NCI-H82 treated with DMSO at 0.1 percent for 48 hours (cell line): ENCODE measurements at regions not wholly inside any gene's neighbourhood (a gene's known extent, or its start where the extent isn't known, plus 50 kb on each side); places are given as distances from the start of the nearest gene placed in this dataset.

Experiments
- DNase-seq: peaks from one replicate; lab custom pipeline; 2025; ENCODE audit not compliant: unreplicated experiment; lab: John Stamatoyannopoulos, UW

DNA sequence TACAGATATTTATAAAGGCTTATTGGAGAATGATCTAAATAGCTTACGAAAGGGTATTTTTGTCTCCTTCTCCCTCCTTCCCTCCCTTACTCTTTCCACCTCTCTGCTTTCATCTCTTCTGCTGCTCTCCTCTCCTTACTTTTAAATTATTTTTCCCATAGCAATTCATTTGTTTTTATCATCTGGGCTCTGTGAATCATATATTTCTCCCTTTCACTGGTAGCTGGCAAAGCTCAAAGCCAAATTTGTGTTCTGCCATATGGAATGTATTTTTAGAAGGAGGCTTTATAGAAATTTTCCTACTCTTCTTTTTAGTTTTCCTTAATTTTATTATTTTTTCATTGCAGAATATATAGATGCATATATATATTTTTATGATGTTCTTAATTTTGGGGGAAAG, 385.8 kb downstream of the C3orf38 start:
- DNase-seq, result no peak

DNA sequence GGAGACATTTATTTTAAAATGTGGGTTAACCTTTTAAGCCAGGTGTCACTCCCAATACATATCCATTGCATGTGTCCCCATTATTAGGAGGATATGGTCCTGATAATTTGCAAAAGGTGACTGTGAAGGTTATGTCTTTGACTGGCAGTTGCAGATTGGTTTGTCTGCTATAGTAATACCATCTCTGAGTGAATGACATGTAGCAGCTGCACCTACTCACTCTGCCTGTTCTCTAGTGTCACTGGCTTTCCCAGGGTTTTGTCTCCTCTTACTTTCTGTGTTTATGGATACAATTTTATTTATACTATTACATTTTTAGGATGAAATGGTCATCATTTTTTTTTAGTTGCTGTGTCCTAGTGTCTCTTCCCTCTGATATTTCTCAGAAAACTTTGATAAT, 393.2 kb downstream of the C3orf38 start:
- DNase-seq, result no peak

DNA sequence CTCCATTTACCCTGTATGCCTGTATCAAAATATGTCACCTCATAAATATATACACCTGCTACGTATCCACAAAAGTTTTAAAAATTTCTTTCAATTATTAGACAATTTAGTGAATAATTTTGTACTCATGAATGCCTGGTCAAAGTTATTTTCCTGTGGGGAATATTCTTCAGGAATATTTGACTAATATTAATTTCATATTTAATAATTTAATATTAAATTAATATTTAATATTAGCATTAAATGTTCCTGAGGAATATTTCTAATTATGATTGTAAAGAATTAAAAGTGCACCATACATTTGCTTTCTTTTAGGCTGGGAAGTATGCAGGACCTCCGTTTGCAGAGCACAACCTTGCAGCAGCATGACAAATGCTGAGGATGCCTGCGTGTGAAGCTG, 422.7 kb downstream of the C3orf38 start:
- no peak for DNase-seq

DNA sequence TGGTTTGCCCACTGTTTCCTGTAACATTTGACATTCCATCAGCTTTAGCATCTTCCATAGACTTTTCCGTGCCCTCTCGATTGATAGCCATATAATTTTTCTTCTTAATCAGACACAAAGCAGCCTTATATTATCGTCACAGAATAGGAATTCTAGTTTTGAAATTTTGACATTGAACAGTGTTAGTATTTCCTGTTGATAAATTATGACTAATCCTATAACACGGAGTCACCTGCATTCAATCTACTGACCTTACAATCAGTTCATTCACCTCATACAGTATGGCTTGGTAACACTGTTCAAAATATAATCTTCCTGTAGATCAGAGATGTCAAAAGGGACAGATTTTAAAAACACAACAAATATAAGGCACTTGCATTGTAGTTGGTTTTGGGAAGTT, 423.7 kb downstream of the C3orf38 start:
- DNase-seq, result no peak

DNA sequence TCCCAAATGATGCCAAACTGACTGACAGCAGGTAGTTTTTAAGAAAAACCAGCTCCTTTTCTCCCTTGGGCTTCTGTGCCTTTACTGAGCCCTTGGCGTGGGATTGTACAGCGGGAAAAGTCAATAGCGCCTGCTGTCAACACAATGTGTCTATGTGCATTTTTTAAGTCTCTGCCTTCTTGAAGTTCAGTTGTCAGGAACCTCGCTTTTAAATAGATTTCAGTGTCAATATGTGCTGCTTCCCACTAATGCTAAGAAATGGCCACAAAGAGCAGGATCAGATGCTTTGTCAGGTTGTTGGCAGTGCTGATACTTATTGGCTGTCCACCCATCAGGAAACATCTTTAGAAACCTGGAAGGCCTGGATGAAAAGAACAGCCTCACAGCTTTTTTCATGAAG, 424.4 kb downstream of the C3orf38 start:
- no peak for DNase-seq

DNA sequence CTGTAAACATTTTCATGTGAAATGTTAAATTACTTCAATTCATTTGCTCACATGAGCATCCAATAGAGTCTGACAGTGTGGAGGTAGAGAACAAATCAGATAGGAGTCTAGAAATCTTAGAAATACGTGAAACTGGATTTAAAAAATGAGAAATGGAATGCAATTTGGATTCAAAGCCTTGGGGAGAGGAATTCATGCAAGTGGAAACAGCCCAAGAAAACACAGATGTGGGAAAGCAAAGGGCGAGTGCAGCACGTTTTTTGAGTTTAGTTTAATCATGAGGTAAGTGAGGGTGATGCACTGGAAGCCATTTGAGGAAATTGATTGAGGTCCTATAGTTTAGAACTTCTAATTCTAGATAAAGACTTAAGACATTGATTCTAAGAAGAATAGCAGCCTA, 434.7 kb downstream of the C3orf38 start:
- no peak for DNase-seq

DNA sequence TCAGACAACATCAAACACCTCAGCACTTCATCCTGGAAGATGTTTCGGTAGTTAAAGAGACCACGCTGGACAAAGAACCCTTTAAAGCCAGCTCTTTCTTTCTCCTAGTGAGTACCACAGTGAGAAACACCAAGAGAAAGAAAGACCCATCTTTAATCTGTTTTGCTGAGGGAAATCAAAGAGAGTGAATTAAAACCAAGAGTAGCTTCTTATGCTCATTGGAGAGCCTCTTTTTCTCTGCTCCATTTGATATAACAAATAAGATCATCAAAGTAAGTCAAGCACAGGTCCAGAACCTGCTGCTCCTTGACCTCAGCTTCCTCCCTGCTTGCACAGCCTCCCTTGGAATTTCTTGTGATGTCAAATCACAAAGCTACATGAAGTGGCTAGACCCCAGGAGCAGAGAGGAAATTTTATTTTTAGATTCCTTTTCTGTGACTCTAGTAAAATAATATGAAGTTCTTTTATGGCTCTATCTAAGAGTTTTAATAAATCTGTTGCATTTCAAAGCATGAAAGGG, 436.4 kb downstream of the C3orf38 start:
- no peak for DNase-seq

DNA sequence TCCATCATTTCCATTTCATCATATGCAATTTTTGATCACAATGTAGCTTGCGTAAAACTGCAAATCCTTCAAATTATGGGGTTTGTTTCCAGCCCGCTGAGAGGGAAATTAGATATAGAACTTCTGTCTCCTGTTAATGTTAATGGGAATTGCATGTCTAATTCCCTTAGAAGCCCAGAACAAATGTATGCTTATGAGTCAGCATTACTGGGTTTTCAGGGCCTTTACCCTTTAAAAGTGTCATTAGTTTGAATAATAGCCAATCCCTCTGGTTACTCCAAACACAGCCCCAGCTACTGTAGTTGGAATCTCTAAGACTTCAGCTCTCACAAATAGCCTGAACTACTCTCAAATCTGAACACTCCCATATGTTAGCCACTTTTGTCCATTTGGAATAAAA, 439.4 kb downstream of the C3orf38 start:
- no peak for DNase-seq

DNA sequence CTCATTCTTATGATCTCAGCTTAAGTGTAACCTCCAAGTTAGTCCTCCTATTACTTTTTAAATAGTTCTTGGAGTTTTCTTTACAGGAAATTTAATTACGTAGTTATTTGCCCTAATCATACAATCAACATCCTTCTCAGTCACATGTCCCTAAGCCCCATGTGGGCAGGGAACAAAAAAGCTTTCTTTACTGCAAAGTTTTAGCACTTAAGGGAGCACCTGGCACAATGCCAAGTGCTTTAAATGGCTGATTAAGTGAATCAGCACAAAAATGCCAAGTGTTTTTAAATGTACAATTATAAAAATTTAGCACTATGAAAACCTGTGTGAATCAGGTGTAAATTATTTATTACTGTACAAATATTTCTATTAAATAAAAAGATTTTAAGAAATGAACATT, 445.3 kb downstream of the C3orf38 start:
- no peak for DNase-seq

DNA sequence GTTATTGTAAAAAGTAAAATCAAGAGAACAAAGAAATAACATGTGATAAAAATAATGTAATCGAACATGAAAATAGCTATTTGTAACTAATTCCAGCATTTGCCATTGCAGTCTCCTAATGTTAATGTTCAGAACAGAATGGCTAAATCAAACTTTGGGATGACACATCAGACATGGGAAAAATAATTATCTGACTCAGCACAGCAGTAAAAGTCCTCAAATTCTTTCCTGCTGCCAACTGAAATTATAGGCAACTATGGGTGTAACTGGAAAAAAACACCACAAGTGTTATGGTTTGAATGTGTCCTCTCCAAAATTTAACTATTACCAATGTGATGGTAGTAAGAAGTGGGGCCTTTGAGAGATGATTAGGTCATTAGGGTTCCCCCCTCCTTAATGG, 446.7 kb downstream of the C3orf38 start:
- no peak for DNase-seq

DNA sequence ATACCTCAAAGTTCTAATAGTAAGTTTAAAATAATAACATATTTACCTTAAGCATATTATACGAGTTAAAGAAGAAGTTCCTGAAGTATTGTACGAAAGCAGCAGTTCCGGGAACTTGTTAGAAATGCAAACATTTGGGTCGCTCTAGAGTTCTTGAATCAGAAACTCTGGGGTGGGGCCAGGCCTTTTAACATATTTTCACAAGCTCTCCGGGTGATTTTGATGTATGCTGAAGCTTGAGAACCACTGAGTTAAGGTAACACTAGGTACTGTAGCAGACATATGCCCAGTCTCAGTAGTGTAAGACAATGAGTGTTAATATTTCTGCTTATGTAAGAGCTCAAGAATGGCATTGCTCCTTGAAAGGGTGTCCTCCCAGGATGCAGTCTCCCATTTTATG, 461.1 kb downstream of the C3orf38 start:
- no peak for DNase-seq

DNA sequence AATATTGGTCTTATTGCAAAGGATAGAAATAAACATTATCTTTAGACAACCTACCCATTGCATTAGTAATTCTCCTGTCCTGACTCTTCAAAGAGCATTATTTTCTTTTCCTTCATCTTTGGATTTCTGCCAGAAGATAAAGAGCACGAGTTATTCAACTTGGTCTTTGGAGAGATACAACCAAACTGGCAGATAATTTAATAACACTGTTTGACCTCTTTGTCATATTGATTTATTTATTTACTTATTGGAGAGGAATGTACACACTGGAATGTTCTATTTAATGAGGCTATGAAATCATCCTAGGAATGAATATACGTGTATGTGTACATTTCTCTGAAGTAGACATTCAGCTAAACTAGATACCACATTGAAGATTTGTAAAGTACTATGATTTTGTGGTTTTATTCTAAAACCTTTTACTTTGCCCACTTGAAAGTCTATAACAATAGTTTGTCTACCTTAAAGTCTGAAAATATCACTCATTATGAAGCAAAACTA, 462.1 kb downstream of the C3orf38 start:
- no peak for DNase-seq

DNA sequence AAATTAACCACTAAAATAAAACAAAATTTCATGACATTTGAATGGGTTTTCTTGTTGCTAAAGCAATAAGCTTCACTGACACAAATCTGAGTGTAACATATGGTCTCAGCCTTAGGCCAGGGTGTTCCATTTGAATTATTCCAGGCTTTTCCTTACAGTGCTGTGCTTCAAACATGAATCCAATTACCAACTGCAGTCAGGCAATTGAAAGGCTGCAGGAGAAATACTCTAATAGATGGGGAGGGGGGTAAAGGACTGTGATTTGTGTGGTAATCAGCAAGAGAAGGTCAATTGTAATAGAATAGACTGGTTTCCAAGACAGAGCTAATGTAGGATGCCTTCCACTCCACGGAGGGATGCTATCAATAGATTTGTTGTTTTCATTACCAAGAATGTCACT, 466.7 kb downstream of the C3orf38 start:
- peak; percentile 85 for DNase-seq

DNA sequence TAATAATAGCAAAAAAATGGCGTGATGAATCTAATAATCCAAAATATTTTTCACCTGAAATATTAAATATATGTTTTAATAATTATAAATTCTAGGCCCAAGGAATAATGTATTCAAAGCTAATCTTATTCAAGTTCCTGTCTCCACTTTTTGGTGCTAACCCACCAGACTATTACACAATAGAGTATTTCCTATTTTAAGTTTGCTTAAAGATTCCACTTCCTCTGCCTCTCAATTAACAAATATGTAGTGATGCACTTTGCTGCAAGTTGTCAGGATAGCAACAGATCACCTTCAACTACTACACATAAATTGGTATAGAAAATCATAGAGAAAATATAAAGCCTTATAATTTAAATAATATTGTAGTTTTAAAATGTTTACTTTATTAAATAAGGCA, 467.5 kb downstream of the C3orf38 start:
- DNase-seq, result no peak

DNA sequence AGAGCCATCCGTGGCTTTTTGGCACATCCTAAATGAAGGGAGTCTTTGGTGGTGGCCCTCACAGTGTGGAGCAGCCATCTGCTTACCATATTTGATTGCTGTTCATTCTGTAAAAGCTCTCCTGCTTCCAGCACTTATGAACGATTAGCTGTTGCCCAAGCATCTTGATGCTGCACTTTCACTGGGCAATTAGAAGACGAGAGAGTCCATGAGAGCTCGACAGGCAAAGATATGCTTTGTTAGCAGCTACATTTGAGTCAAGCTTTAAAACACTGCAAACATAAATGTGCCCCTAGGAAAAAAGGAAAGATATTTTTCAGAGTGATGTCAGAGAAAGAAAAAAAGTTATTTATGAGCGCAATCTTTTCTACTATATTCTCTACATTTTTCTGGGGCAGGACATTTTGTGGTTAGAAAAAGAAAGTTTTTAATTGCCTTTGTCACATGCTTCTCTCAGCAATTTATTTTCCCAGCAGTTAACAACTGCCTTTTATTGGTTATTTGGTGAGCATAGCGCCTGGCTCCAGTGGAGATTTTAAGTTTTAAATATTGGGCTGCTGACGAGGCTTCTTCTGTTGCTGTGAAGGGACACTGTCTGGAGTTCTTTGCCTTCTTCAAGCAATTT, 468.4 kb downstream of the C3orf38 start:
- peak; percentile 20 for DNase-seq

DNA sequence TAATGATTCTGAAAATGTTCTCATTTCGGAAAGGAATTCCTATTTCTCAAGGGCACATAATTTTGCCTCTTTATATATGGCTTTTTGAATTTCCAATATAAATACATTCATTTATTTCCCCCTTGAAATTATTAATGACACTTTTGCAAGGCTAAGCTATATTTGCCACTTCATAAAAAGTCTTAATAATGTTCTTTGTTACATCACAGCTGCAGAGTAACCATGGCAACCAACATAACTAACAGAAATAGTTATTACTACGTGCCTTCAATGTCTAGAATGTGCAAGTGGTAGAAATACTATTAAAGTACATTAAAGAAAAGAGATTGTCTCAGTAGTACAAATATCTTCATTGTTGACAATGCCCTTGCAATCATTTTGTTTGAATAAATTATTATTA, 471.8 kb downstream of the C3orf38 start:
- no peak for DNase-seq

DNA sequence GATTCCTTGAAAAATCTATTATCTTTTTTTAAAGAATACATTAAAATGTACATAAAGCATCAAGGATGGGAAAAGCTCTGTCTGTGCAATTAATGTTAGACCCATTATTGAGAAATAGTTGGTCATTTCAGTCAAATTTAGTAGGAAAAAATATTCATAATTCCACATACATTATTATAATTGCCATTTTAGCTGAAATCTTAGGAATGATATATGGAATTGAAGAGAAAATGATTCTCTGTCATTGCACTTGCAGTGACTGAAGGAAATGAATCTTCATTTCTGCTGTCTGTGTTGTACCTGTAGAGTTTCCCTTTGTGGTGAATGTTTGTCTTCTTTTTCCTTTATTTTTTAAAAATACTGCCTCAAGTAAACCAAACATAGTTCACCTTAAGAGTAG, 473.9 kb downstream of the C3orf38 start:
- DNase-seq, result no peak

DNA sequence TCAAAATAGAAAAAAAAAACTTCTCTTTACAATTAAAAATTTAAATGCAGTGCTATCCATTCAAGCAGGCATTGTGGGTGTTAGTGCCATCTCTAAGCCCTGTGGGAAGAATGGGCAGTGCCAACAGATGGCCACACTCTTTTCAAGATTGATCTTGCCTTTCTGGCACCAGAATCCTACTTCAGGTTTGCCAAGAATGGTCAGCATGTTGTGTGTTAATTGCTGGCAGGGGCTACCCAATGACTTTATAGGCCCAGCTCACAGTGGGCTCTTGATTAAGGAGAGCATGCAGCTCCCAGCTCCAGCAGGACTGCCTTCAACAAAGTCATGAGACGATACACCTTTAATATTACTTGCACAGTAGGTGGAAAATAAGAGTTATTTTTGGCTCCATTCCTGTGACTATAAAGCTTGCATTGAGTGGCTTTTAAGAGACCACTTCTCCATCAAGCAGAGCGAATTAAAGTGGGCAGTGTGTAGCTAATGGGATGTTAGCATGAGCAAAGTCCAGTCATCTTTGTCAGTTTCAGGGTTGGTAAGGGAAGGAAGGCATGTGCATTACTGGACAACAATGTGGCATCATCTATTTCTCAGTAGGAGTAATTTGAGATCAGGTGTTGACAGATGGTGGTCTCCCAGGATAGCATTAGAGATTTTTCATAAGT, 476.8 kb downstream of the C3orf38 start:
- DNase-seq, result no peak

DNA sequence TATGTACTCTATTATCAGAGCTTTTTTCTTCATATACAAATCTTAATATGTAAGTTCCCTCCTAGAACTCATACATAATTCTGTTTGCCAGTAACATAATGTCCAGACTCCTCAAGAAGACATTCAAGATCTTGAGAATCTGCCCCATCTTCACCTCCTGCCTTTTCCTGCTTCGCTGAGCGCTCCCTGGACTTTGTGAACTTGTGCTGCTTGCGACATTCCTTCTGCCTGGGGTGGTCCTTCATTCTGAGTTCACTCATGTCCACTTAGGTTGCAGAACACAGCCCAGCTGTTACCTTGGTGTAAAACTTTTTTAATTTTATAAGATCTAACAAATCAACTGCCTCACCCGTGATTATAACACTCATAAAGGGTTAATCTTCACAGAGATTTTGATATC, 478.5 kb upstream of the EPHA3 start:
- DNase-seq, result no peak

DNA sequence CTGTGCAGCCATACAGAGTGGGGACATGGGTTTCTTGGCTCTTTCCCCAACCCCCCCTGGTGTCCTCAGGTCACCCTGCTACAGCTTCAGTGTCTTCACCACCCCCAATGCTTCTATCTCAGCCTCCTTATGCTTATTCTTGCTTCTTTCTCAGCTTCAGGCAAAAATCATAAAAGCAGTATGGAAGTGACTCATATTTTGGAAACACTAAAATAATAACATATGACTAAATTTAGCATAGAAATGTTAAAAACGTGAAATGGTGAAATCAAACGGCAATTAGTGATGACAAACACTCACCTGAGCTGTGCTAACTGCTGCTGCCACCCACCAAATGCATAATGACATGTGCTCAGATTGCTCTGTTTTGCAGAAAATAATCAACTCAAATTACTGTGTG, 475.2 kb upstream of the EPHA3 start:
- no peak for DNase-seq

DNA sequence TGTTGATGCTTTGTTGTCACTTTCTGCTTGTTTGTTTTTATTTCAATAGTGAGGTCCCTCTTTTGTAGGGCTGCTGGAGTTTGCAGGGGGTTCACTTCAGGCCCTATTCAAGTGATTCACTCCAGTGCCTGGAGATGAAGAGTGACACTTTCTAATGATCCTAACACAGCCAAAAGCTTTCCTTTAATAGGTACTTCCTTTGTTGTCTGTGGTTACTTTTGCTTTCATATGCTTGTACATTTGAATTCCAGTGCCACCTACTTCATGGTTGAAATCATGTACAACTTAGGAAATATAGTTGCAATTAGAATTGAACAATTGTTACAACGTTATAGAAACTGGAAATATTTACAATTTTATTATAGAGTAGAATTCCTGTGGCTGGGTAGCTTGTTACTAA, 466.8 kb upstream of the EPHA3 start:
- DNase-seq, result no peak

DNA sequence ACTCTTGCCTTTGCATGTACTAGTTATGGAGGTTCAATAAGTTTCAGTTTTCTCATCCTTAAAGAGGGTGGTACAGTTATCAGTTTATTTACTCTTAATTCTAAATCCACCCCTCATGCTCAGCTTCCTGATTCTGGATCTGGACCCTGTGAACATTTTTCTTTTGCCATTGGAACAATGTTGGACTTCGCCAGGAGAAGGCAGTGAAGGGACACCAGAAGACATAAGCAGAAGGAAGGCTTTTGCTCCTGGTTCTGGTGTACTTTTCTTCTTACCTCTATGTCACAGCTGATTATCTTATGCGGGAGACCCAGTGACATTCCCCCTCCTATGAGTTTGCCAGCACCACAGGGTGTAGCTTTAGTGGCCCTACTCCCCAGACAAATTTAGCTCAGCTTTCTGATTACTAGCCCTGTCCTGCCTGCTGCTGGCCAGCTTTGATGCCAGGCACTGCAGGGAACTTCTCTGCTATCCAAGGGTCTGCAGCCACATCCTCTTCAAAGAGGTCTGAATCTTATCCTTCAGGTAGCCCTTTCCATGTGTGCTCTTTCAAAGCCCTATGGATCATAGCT, 466.3 kb upstream of the EPHA3 start:
- no peak for DNase-seq
